Stimulated activated naive CD8-positive, alpha-beta T cell treated with anti-CD3 and anti-CD28 coated beads, Interleukin-15, amount 100 ng/mL, for 72 hours (primary cell): ENCODE measurements at regions not wholly inside any gene's neighbourhood (a gene's known extent, or its start where the extent isn't known, plus 50 kb on each side); places are given as distances from the start of the nearest gene placed in this dataset.

Source experiments
- ATAC-seq: fragments of 150-1000 bp; cut with Tn5 transposase; 2 replicates; pipeline ENCODE4 v1.10.0; 2021; ENCODE audit warnings: mild to moderate bottlenecking, moderate library complexity
- DNase-seq, 2 donors: peaks; one replicate each; pipeline ENCODE4 v3.0.0; 2021 to 2022
- H3K27ac Mint-ChIP-seq, 2 donors: one replicate each; pipeline ENCODE4 v1.8.0; 2022; ENCODE audit warnings: mild to moderate bottlenecking in 2 of 2, mixed read lengths in 2 of 2, moderate library complexity in 2 of 2
- H3K27me3 Mint-ChIP-seq: one replicate; pipeline ENCODE4 v1.8.0; 2022; ENCODE audit warnings: mixed read lengths
- H3K4me1 Mint-ChIP-seq: one replicate; pipeline ENCODE4 v1.8.0; 2022; ENCODE audit warnings: mild to moderate bottlenecking, mixed read lengths
- H3K4me3 Mint-ChIP-seq, 2 donors: one replicate each; pipeline ENCODE4 v1.8.0; 2022; ENCODE audit warnings: mild to moderate bottlenecking in 2 of 2, mixed read lengths in 2 of 2, moderate library complexity in 1 of 2
- H3K9me3 Mint-ChIP-seq, 2 donors: one replicate each; pipeline ENCODE4 v1.8.0; 2022; ENCODE audit warnings: mixed read lengths in 2 of 2

DNA sequence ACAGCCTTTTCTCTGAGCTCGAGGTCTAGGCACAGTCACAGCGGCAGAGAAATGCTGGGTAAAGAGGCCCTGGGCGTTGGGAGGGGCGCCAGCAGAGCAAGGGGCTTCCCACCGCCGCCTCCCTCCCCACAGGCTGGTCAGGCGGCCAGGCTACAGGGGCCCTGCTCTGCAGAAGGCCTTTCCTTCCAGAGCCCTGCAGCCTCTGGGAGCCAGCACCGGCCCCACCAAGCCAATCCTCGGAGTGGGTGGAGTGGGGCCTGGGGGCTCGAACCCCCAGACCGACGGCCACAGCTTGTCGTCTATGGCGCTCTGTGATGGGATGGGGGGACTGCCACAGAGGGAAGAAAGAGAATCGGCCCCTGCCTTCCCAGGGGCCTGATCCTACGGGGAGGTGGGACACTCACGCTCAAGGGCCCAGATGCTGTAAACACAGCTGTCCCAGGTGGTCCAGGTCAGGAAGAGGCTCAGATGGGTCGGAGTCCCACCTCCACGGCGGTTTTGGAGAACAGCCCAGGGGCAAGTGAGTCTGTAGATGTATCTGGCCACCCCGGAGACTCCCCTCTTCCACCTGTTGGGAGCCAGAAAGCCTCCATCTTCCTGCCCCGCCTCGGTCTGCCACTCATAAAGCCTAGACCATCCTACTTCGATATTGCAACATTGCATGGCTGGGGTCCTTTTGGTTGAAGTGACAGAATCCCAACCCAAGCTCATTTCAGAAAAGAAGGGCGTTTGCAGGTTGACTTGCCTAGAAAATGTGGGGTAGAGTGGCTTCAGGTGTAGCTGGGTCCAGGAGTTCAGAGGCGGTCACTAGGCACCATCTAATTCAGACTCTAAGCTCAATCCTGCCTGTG, 95.6 kb downstream of the SIK1 start:
- no peak overlapping the region for H3K27ac Mint-ChIP-seq

DNA sequence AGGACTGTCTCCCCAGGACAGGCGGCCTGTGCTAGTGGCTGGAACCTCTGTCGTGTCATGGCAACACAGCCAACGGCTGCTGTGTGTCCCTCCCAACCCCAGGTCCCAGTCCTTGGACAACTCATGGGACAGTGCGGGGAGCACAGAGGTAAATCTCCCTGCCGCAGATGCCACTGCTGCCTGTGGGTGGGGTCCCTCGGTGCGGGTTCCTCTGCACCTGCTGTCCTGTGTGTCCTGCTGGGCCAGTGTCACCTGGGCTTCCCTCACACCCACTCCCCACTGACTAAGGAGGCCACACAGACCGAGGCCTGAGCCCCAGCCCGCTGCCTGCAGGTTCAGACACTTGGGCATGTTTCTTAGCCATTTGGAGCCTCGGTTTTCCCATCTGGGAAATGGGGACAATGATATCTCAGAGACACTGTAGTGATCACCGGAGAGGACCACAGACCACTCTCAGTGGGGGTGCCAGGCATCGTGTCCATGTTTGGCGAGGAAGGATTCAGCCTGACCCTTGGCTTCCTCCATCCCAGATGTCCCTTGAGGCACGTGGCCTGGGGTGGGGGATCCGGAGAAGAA, 96.5 kb downstream of the SIK1 start:
- no peak overlapping the region for H3K4me3 Mint-ChIP-seq
- ATAC-seq (no peak), DNase-seq (no peak)
- H3K27me3 Mint-ChIP-seq, result no peaks in the 10 kb centered on the region
- peaks cover 0 to 3% of the 10 kb centered on the region in 2 donors for H3K9me3 Mint-ChIP-seq
- H3K27ac Mint-ChIP-seq, result no peak overlapping the region
- peaks cover 12% of the 10 kb centered on the region for H3K4me1 Mint-ChIP-seq

More for the DNA sequence above, 95.6 kb downstream of the SIK1 start:
- Mint-ChIP-seq H3K9me3 (peaks cover 7 to 11% of the 10 kb centered on the region in 2 donors), H3K4me1 (peaks cover 3% of the 10 kb centered on the region), H3K27me3 (no peaks in the 10 kb centered on the region), H3K4me3 (no peak overlapping the region)
- ATAC-seq (no peak), DNase-seq (no peak)

DNA sequence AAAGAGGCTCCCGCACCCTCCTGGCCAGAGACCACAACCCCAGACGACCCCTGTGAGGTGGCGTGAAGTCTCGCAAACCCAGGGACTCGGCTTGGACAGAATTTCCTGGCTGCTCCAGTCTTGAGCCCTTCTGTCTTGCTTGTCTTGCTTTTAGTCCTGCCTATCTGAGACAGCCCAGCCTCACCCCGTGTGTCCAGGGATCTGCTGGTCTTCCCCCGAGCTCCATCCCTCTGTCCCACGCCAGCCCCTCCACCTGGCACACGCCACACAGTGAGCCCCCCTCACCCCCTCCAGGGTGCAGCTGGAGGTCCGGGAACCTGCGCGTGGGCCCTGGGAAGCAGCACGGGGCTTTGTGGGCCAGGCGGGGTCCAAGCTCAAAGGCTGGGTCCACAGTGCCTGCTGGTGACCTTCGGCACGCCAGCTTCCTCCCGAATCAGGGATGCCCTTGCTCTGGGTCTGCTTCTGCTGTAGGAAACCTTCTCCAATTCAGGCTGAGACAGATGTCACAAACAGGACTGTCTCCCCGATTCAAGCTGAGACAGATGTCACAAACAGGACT, 97.1 kb downstream of the SIK1 start:
- no peak for DNase-seq
- Mint-ChIP-seq H3K9me3 (no peaks in the 10 kb centered on the region), H3K4me1 (peaks cover 15% of the 10 kb centered on the region), H3K4me3 (no peak overlapping the region), H3K27me3 (no peaks in the 10 kb centered on the region), H3K27ac (no peak overlapping the region)
- no peak for ATAC-seq

DNA sequence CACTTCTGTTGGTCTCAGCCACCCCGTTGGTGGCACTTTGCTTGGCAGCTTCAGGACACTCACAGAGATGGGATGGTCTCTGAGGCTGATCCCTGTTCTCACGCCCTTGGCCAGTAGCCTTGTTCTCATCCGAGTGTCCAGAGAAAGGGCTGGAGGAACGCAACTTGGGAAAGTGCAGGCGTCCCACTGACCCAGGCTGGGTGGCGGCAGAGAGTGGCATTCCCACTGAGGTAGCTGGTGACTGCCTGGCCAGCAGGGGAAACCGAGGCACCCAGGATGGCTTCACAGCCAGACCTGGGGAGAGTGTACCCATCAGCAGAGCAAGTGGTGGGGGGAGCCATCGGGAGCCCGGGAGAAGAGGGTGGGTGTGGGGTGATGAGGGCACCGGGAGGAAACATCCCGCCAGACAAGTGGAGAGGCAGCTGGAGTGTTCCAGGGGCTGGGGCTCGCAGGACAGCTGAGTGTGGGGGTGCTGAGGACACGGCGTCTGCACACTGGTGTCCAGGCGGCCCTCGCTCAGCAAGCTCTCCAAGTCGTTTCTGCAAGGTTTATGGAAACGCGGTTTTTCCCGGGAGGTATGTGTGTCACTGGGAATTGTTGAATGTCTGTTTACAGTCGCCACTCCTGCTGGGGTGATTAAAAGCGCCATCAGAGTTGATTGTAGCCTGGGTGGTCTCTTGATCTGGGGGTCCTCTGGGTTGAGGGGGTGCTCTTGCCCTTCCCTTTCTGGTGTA, 97.8 kb downstream of the SIK1 start:
- DNase-seq, result no peak
- no peak for ATAC-seq
- Mint-ChIP-seq H3K4me3 (no peak overlapping the region), H3K27ac (no peak overlapping the region), H3K4me1 (peaks cover 15% of the 10 kb centered on the region), H3K27me3 (no peaks in the 10 kb centered on the region), H3K9me3 (no peaks in the 10 kb centered on the region)

DNA sequence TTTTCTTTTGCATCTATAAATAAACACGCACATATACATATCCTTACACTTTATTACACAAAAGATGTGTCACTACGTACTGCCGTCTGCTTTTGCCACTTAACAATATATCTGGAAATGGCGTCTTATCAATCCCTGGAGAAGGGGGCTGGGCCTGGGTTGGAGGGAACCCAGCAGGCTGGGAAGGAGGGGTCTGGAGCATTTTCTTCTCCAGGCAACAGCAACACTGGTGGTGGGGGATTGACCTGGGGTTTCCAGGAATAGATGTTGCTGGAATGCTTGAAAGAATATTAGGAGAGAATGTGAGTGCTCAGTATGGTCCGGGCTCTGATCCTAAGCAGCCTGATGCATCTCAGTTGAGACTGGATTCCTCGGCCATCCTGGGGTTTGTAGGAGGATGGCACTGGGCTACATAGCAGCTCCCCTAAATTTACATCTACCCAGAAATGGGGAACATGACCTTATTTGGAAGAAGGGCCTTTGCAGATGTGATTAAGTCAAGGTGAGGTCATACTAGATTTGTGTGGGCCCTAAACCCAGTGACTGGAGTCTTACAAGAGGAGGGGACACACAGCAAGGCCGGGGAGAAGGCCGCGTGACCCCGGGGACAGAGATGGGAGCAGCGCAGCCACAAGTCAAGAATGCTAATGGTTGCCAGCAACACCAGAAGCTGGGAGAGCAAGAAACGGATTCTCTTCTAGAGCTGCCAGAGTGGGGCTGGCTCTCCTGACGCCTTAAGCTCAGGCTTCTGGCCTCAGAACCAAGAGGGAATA, 98.6 kb downstream of the SIK1 start:
- DNase-seq (no peak), ATAC-seq (no peak)
- Mint-ChIP-seq H3K4me3 (no peak overlapping the region), H3K27ac (no peak overlapping the region), H3K4me1 (peaks cover 15% of the 10 kb centered on the region), H3K27me3 (no peaks in the 10 kb centered on the region), H3K9me3 (no peaks in the 10 kb centered on the region)

DNA sequence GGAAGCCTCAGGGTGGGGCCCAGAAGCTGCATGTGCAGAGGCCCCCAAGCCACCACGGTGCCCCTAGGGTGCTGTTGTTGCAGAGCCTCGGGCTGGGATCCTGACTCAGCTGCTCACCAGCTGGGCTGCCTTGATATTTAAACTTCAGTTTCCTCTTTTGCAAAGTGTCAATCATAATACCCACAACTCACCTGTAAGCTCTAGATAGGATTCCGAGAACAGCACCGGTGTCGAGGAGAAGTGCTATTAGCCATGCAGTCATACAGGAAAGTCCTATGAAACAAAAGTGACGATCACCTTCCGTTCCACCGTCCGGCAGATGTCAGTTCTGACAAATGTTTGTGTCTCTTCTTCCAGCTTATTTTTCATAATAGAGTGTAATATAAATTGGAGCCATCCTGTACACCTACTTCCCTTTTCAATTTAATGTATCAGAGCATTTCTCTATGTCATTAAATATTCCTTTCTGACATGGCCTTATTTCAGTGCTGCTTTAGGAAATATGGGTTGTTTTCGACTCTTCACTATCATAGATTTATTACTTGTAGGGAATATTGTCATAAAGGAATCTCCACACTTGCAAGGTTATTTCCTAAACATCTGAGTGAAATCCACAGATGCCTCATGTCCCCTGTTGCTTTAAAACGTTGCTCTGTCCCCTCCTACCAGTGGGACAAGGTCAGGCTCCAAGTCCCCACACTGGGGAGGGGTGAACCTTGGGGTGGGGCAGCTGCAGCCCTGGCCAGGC, 100.8 kb downstream of the SIK1 start:
- Mint-ChIP-seq H3K9me3 (no peaks in the 10 kb centered on the region), H3K27me3 (no peaks in the 10 kb centered on the region), H3K4me3 (no peak overlapping the region), H3K4me1 (peaks cover 19% of the 10 kb centered on the region), H3K27ac (peak overlapping the region in 1 of 2 donors; percentile 57)
- DNase-seq, result no peak
- ATAC-seq, result peak; percentile 56

DNA sequence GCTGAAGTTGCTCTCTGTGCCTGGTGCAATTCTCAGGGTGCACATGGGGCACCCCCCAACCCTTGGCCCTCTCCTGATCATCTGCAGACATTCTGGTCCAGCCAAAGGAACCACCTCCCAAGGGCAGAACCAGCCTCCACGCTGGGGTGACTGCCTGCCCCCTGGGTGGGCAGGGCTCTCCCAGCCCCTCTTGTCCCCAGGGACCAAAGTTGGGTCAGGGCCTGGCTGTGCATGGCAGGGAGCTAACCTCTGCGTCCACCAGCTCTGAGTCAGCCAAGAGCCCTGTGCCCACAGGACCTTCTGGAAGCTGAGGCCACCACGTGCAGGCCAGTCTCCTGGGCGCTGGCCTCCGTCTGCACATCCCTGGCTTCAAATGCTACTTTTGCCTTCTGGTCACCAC, 101.9 kb downstream of the SIK1 start:
- ATAC-seq (no peak), DNase-seq (no peak)
- Mint-ChIP-seq H3K4me3 (no peak overlapping the region), H3K27ac (no peak overlapping the region), H3K9me3 (no peaks in the 10 kb centered on the region), H3K4me1 (peaks cover 23% of the 10 kb centered on the region), H3K27me3 (no peaks in the 10 kb centered on the region)

DNA sequence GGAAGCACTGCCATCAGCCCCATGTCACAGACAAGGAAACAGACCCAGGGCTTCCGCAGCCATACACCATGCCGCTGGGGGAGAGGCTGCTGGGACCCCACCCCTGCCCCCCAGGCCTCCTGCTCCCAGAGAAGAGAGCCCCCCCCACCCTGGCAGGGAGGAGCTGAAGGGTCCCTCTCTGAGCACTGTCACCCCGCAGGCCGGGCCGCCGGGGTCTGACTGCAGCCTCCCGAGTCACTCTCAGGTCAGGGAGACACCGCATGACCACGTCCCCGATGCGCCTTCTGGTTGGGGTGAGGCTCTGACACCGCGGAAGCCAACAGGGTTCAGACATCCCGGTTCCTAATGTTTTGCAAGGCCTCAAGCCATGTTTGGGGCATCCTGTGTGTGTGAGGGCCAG, 102.3 kb downstream of the SIK1 start:
- DNase-seq (no peak), ATAC-seq (no peak)
- peaks cover 23% of the 10 kb centered on the region for H3K4me1 Mint-ChIP-seq
- no peak overlapping the region for H3K4me3 Mint-ChIP-seq
- H3K27ac Mint-ChIP-seq, result no peak overlapping the region
- H3K27me3 Mint-ChIP-seq, result no peaks in the 10 kb centered on the region
- H3K9me3 Mint-ChIP-seq, result no peaks in the 10 kb centered on the region

DNA sequence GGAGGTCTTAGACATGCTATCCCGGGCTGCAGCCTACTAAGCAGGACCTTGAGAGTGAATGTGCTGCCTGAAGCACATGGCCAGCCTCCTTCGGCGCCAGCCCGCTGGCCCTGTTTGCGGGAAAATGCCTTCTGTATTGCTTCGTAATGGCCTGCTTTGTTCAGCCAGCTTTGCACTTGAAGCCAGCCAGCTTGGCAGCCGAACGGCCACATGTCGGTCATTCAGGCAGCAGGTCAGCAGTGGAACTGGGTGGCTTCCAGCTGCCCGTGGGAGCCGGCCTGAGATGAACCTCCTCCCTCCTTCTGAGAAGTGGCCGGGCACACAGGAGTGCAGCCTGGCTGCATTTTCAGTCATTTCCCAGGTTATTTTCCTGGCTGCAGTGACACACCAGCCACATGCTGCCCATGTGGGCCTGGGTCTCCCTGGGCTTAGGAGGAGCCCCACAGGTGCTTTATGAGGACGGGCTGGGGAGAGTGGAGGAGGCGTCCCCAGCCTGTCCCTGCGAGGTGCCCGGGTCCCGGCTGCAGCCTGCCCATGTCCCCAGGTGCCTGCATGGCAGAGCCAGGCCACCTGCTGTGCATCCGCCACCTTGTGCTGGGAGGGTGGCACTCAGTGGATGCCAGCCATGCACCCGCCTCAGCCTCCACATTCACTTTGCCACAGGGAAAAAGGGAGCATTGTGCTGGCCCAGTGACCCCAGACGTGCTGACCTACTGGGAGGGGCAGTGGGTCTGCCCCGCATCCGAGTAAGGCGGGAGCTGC, 103.5 kb downstream of the SIK1 start:
- DNase-seq (no peak), ATAC-seq (no peak)
- Mint-ChIP-seq H3K9me3 (no peaks in the 10 kb centered on the region), H3K27ac (no peak overlapping the region), H3K27me3 (no peaks in the 10 kb centered on the region), H3K4me3 (no peak overlapping the region), H3K4me1 (peaks cover 23% of the 10 kb centered on the region)

DNA sequence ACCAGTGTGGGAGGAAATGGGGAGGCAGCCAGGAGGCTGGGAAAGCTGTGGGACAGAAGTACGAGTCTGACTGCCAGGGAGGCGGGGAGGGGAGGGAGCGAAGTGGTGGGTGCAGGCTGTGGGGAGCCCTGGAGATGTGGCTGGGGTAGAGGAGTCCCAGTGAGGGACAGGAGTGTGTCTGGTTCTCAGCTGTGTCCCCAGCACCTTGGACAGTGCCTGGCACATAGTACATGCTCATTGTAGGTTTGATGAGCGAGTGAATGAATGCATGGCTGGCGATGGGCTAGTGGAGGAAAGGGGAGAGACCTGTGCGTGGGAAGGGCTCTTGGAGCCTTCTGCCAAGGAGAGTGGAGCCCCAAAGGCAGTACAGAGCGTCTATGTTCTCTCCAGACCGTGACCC, 104.1 kb downstream of the SIK1 start:
- Mint-ChIP-seq H3K4me3 (no peak overlapping the region), H3K27ac (no peak overlapping the region), H3K9me3 (no peaks in the 10 kb centered on the region), H3K27me3 (no peaks in the 10 kb centered on the region), H3K4me1 (peaks cover 23% of the 10 kb centered on the region)
- ATAC-seq (no peak), DNase-seq (no peak)

DNA sequence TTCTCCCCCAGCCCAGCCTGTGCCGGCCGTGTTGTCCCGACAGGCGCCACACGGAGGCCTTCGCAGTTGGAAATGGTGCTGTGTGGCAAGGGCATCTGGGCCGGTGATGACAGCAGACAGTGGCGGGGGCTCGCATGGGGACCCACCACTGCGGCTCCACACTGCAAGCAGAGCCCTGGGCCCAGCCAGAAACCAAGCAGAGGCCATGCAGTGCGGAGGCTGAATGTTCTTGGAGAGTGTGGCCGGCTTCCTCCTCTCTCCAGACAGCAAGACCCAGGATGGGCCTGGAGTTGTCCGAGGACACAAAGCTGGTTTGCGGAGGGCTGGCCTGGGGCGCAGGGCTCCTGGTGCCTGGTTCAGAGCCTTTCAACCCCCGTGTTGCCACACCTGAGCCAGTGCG, 104.6 kb downstream of the SIK1 start:
- DNase-seq, result no peak
- no peak overlapping the region for H3K4me3 Mint-ChIP-seq
- no peak overlapping the region for H3K27ac Mint-ChIP-seq
- no peak for ATAC-seq
- peaks cover 23% of the 10 kb centered on the region for H3K4me1 Mint-ChIP-seq
- no peaks in the 10 kb centered on the region for H3K9me3 Mint-ChIP-seq
- no peaks in the 10 kb centered on the region for H3K27me3 Mint-ChIP-seq

DNA sequence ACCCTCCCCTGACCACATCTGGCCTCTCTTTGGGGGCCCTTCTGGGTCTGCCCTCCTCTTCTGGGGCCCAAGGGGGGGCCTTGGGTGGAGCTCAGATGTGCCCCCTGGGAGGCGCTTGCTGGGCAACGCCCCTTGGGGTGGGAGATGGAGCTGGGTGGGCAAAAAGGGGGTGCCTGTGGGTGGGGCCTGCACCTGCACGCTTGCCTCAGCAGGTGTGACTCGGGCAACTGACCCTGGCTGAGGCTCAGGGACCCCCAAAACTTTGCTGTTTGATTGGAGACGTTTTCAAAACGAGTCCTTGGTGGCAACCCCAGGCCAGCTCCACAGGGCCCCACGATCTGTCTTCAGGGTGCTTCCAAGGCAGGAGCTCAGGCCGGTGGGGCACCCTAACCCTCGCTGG, 105.3 kb downstream of the SIK1 start:
- Mint-ChIP-seq H3K4me1 (peaks cover 23% of the 10 kb centered on the region), H3K9me3 (no peaks in the 10 kb centered on the region), H3K4me3 (no peak overlapping the region), H3K27ac (no peak overlapping the region), H3K27me3 (no peaks in the 10 kb centered on the region)
- DNase-seq (no peak), ATAC-seq (no peak)

DNA sequence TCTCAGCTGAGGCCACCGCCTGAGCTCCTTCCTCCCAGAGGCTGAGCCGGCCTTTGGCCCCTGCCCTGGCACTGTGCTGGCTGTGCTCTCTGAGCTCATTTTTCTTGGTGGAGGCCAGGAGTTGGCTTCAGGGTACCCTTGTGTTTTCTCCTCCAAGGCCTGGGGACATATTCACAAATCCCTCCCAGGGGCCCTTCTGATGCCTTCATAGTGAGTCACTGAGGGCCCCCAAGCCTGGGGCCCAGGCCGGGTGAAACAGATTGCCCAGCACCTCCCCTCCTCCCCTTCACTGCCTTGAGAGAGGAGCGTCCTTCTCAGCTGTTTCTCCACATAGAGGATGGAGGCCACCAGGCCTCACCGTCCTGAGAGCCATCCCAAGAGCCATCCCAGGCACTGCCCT, 105.8 kb downstream of the SIK1 start:
- Mint-ChIP-seq H3K9me3 (no peaks in the 10 kb centered on the region), H3K4me3 (no peak overlapping the region), H3K27ac (peak overlapping the region in 1 of 2 donors; percentile 25), H3K27me3 (no peaks in the 10 kb centered on the region), H3K4me1 (peaks cover 18% of the 10 kb centered on the region)
- DNase-seq (no peak), ATAC-seq (peak; percentile 26)

DNA sequence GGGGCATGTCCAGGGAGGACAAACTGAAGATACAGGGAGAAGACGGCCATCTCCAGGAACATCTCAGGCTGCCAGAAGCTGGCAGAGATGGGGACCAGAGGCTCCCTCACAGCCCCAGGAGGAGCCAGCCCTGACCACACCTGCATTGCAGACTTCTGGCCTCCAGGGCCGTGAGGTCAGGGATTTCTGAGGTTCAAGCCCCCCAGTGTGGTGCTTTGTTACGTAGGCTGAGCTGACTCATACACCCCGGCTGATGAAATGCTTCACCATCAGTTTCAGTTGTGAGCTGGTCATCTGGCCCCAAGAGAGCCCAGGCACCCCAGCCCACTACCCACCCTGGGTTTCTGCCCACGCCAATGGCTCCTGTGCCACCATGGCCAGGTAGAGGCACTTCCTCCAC, 106.4 kb downstream of the SIK1 start:
- Mint-ChIP-seq H3K9me3 (no peaks in the 10 kb centered on the region), H3K4me1 (peaks cover 14% of the 10 kb centered on the region), H3K27ac (no peak overlapping the region), H3K27me3 (peaks cover 4% of the 10 kb centered on the region), H3K4me3 (no peak overlapping the region)
- DNase-seq (no peak), ATAC-seq (no peak)
